ENCODE measurements at regions not wholly inside any gene's neighbourhood (a gene's known extent, or its start where the extent isn't known, plus 50 kb on each side); places are given as distances from the start of the nearest gene placed in this dataset.

DNA sequence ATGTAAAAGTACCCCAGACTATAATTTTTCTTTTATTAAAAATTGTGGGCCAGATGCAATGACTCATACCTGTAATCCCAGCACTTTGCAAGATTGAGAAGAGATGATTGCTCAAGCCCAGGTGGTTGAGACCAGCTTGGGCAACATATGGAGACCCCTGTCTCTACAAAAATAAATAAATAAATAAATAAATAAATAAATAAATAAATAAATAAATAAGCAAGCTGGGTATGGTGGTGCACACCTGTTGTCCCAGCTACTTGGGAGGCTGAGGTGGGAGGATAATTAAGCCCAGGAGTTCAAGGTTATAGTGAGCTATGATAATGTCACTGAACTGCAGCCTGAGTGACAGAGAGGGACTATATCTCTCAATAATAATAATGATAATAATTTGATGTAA, 66.1 kb upstream of the CCDC179 start:
- TF ChIP-seq, protein P1, sequence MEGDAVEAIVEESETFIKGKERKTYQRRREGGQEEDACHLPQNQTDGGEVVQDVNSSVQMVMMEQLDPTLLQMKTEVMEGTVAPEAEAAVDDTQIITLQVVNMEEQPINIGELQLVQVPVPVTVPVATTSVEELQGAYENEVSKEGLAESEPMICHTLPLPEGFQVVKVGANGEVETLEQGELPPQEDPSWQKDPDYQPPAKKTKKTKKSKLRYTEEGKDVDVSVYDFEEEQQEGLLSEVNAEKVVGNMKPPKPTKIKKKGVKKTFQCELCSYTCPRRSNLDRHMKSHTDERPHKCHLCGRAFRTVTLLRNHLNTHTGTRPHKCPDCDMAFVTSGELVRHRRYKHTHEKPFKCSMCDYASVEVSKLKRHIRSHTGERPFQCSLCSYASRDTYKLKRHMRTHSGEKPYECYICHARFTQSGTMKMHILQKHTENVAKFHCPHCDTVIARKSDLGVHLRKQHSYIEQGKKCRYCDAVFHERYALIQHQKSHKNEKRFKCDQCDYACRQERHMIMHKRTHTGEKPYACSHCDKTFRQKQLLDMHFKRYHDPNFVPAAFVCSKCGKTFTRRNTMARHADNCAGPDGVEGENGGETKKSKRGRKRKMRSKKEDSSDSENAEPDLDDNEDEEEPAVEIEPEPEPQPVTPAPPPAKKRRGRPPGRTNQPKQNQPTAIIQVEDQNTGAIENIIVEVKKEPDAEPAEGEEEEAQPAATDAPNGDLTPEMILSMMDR (IDR thresholded peaks at IDR 0.05): no peak
- no peak for TF ChIP-seq POLR2A (IDR thresholded peaks at IDR 0.05)
